ENCODE measurements at regions not wholly inside any gene's neighbourhood (a gene's known extent, or its start where the extent isn't known, plus 50 kb on each side); places are given as distances from the start of the nearest gene placed in this dataset.

- Histone ChIP-seq H3K9me1 (ENCODE audit: control insufficient read depth, extremely low read depth, insufficient read depth, low read length) (no peaks in the 10 kb centered on the region), H3K4me1 (ENCODE audit: control insufficient read depth, extremely low read depth, insufficient read depth, low read length) (no peaks in the 10 kb centered on the region), H3K27me3 (ENCODE audit: control insufficient read depth, extremely low read depth, insufficient read depth, low read length) (no peaks in the 10 kb centered on the region), H2AFZ (ENCODE audit: control insufficient read depth, low read length) (no peak overlapping the region), H3K36me3 (ENCODE audit: control insufficient read depth in 2 of 2, extremely low read depth in 1 of 2, insufficient read depth in 2 of 2, low read length in 2 of 2) (no peaks in the 10 kb centered on the region), H3K9me3 (ENCODE audit: control insufficient read depth, low read depth, low read length) (no peaks in the 10 kb centered on the region), H4K20me1 (ENCODE audit: control insufficient read depth, extremely low read depth, insufficient read depth, low read length) (no peaks in the 10 kb centered on the region), H3K9ac (ENCODE audit: control insufficient read depth, extremely low read depth, insufficient read depth, low read length) (no peak overlapping the region), H3K4me2 (ENCODE audit: control insufficient read depth, extremely low read depth, insufficient read depth, low read depth, low read length) (no peak overlapping the region), H3K27ac (ENCODE audit: control insufficient read depth, insufficient read depth, low read length) (no peak overlapping the region), H3K79me2 (ENCODE audit: control insufficient read depth, insufficient read depth, low read length) (no peaks in the 10 kb centered on the region), H3K4me3 (ENCODE audit: control insufficient read depth in 2 of 3, extremely low read depth in 1 of 3, insufficient read depth in 2 of 3, low read depth in 1 of 3, low read length in 3 of 3) (no peak overlapping the region)
- dilution Hi-C loops (cut with MboI; ENCODE audit: extremely low pct_ligation_motif_present, low sequenced_read_pairs), result no loop called here
- FAIRE-seq (no peak), DNase-seq (ENCODE audit: low read depth, low spot score) (no peak)
- TF ChIP-seq, protein P1, sequence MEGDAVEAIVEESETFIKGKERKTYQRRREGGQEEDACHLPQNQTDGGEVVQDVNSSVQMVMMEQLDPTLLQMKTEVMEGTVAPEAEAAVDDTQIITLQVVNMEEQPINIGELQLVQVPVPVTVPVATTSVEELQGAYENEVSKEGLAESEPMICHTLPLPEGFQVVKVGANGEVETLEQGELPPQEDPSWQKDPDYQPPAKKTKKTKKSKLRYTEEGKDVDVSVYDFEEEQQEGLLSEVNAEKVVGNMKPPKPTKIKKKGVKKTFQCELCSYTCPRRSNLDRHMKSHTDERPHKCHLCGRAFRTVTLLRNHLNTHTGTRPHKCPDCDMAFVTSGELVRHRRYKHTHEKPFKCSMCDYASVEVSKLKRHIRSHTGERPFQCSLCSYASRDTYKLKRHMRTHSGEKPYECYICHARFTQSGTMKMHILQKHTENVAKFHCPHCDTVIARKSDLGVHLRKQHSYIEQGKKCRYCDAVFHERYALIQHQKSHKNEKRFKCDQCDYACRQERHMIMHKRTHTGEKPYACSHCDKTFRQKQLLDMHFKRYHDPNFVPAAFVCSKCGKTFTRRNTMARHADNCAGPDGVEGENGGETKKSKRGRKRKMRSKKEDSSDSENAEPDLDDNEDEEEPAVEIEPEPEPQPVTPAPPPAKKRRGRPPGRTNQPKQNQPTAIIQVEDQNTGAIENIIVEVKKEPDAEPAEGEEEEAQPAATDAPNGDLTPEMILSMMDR (optimal IDR thresholded peaks at IDR 0.05 in 1 of 3, IDR thresholded peaks at IDR 0.05 in 1 of 3, conservative IDR thresholded peaks at IDR 0.05 in 1 of 3; ENCODE audit: extremely low read depth in 1 of 3, insufficient read depth in 2 of 3, low read length in 3 of 3), result no peak
- TF ChIP-seq EZH2 (IDR thresholded peaks at IDR 0.05; ENCODE audit: low read length), result no peak
Measured at GRCh38 chr12:28604240-28604639, 414.0 kb downstream of the CCDC91 start.

GRCh38 chr12:28606967-28607557, 416.8 kb downstream of the CCDC91 start:
- no peak overlapping the region for H3K4me3 ChIP-seq (ENCODE audit: control insufficient read depth in 2 of 3, extremely low read depth in 1 of 3, insufficient read depth in 2 of 3, low read depth in 1 of 3, low read length in 3 of 3)
- H3K79me2 ChIP-seq (ENCODE audit: control insufficient read depth, insufficient read depth, low read length), result no peaks in the 10 kb centered on the region
- H3K36me3 ChIP-seq (ENCODE audit: control insufficient read depth in 2 of 2, extremely low read depth in 1 of 2, insufficient read depth in 2 of 2, low read length in 2 of 2), result no peaks in the 10 kb centered on the region
- H3K27ac ChIP-seq (ENCODE audit: control insufficient read depth, insufficient read depth, low read length), result no peak overlapping the region
- no peaks in the 10 kb centered on the region for H3K27me3 ChIP-seq (ENCODE audit: control insufficient read depth, extremely low read depth, insufficient read depth, low read length)
- H3K4me1 ChIP-seq (ENCODE audit: control insufficient read depth, extremely low read depth, insufficient read depth, low read length), result no peaks in the 10 kb centered on the region
- H4K20me1 ChIP-seq (ENCODE audit: control insufficient read depth, extremely low read depth, insufficient read depth, low read length), result no peaks in the 10 kb centered on the region
- TF ChIP-seq, protein P1 (optimal IDR thresholded peaks at IDR 0.05 in 1 of 3, IDR thresholded peaks at IDR 0.05 in 1 of 3, conservative IDR thresholded peaks at IDR 0.05 in 1 of 3; ENCODE audit: extremely low read depth in 1 of 3, insufficient read depth in 2 of 3, low read length in 3 of 3), result no peak
- TF ChIP-seq EZH2 (IDR thresholded peaks at IDR 0.05; ENCODE audit: low read length), result no peak
- dilution Hi-C loops (cut with MboI; ENCODE audit: extremely low pct_ligation_motif_present, low sequenced_read_pairs), result no loop called here
- H3K9ac ChIP-seq (ENCODE audit: control insufficient read depth, extremely low read depth, insufficient read depth, low read length), result no peak overlapping the region
- no peak overlapping the region for H2AFZ ChIP-seq (ENCODE audit: control insufficient read depth, low read length)
- no peak overlapping the region for H3K4me2 ChIP-seq (ENCODE audit: control insufficient read depth, extremely low read depth, insufficient read depth, low read depth, low read length)
- no peaks in the 10 kb centered on the region for H3K9me1 ChIP-seq (ENCODE audit: control insufficient read depth, extremely low read depth, insufficient read depth, low read length)
- H3K9me3 ChIP-seq (ENCODE audit: control insufficient read depth, low read depth, low read length), result no peaks in the 10 kb centered on the region
- DNase-seq (ENCODE audit: low read depth, low spot score), result no peak
- no peak for FAIRE-seq

Measured in keratinocyte (primary cell).